ENCODE measurements at regions not wholly inside any gene's neighbourhood (a gene's known extent, or its start where the extent isn't known, plus 50 kb on each side); places are given as distances from the start of the nearest gene placed in this dataset.
A peak's percentile ranks its signal among the peaks of the same experiment; 100 is the strongest.

DNA sequence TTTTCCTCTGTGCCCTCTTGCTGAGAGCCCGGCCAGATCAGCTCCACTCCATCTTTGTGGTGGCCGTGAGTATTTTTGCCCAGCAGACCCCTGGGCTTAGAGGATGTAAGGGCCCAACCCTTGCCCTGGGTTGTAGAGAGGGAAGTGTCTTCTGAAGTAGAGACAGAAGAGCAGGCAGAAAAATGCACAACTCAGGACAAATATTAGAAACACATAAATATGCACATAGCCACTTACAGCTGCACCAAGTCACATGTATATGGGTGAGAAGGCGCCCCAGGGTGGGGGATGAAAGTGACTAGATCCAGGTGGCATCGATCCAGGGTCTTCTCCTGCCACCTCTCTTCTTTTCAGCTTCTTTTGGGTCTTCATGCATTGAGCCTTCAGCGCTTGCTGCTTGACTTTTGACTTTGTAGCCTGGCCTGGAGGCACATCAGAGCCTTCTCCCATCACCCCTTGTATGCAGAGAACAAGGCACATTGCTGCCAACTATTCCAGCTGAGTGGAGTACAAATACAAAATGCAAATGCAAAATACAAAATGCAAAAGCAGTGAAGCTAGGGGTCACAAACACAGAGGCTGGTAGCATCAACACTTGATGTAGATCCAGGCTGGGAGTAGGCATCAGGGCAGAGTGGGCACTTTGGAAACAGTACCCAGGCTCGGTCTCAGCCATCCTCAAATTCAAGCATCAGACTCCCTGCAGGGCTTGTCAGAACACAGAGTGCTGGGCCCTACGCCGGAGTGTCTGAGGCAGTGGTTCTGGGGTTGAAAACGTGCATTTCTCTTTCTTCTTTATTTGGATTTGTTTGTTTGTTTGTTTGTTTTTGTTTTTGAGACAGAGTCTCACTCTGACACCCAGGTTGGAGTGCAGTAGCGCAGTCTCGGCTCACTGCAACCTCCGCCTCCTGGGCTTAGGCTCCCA lies 133.0 kb downstream of the ASB7 start:
- DNase-seq (ENCODE audit: low spot score): no peak

DNA sequence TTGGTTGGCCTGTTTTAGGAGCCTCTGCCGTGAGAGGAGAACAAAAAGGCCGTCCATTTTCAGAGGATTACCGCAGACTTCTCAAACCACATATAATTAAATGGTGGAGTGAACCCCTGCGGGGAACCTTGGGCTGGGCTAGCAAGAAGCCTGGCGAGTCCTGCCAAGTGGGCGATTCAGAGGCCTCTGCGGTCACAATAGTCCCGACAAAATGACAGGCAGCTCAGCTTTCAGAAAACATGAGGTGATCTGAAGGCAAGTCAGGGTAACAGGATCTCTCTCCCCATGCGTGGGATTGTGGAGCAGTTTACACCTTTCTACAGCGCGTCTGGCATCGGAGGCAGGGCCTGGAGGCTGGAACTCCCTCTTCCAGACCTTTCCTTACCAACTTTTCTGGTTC lies 134.8 kb downstream of the ASB7 start:
- no peak for DNase-seq (ENCODE audit: low spot score)

DNA sequence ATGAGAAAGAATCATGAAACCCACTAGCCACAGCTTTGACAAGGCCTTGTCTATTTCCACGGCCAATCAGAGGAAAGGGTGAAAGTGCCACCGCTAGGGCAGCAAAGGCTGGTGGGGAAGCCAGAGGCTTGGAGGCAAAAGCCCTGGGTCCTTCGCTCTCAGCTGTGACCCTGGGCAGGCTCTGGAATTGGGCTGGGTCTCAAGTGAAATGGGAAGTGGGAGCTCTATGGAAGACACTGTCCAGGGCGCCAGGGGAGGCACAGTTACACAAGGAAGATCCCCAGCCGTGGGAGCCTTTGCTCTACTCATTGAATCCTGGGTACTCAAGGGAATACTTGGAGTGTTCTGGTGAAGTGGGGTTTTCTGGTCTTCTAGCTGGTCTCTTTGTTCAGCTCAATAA lies 136.2 kb downstream of the ASB7 start:
- DNase-seq (ENCODE audit: low spot score): no peak

DNA sequence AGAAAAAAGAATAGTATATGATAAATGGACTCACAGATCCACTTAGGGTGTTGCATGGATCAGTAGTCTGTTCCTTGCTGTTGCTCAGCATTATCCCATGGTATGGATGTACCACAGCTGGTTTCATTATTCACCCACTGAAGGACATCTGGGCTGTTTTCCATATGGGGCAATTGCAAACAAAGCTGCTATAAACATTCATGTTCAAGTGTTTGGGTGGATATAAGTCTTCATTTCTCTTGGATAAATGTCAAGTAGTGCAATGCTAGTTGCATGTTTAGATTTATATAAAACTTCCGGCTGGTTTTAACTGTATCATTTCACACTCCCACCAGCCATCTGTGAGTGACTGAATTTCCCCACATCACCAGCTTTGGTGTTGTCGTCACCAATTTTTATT lies 137.7 kb downstream of the ASB7 start:
- DNase-seq (ENCODE audit: low spot score): no peak

DNA sequence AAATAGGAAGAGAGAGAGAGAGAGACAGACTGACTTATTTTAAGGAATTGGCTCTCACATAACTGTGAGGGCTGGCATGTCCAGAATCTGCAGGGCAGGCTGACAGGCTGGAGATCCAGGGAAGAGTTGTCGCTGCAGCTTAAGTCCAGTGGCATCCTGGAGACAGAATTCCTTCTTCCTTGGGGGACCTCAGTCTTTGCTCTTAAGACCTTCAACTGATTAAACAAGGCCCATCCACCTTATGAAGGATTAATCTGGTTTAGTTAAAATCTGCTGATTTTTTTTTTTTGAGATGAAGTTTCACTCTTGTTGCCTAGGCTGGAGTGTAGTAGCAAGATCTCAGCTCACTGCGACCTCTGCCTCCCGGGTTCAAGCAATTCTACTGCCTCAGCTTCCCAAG lies 128.0 kb upstream of the ALDH1A3 start:
- no peak for DNase-seq (ENCODE audit: low spot score)

DNA sequence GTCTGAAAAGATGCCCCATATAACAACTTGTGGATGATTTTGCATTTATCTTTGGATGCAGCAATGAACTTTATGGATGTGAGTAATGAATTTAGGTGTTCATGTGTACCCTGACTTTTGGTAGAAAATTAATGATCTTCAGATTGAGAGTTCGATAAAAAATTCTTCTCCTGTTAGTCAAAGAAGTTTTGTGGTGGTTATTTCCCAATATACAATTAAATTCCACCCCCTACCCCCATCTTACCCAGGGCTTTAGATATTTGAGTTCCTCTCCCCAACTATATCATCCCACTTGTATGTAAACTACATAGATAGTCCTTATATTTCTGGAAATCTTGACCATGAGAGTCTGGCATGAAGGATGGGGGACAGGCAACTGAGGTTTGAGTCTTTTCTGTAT lies 126.1 kb upstream of the ALDH1A3 start:
- no peak for DNase-seq (ENCODE audit: low spot score)

DNA sequence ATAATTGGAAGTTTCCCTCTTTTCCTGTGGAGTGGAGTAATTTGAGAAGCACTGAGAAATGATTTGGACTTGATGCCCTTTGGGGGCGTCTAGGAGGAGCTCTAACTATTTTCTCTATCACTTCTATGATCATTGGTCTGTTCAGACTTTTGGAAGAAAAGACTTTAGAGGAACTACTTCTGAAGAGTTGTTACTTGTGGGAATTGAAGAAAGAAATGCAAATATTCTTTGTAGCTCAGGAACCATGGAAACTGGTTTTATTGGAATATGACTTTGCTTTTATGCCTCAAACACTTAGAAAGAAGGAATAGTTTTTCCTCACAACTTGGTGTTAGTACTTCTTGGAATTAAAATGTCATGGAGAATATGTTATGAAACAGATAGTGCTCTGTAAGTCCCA lies 122.0 kb upstream of the ALDH1A3 start:
- no peak for DNase-seq (ENCODE audit: low spot score)

DNA sequence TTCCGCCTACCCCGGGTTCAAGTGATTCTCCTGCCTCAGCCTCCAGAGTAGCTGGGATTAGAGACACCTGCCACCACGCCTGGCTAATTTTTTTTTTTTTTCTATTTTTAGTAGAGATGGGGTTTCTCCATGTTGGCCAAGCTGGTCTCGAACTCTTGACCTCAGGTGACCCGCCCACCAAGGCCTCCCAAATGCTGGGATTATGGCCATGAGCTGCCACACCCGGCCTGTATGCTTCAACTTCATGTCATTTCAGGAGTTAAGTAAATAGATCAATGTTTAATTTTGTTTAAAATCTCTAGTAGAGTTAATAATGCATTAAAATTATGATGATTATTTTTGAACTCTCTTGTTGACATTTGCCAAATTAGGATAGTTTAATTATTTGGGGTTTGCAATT lies 121.1 kb upstream of the ALDH1A3 start:
- DNase-seq (ENCODE audit: low spot score): no peak

DNA sequence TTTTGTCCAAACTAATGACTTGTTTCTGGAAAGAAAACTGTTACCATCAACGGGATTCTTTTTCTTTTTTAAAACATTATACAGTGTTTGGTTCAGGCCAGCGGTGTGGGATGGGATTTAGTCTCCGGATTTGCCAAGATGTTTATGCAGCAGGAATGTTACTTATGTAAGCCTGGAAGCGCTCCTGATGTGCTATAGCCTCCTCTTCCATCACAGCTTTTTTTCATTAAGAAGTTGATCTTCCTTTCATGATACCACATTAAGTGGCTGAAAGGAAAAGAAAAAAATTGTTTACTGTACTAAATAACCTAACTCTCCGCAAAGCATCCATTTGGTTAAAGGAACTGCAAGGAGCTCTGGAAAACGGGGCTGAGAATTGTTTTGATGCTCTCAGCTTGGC lies 120.5 kb upstream of the ALDH1A3 start:
- peak; percentile 83 for DNase-seq (ENCODE audit: low spot score)

DNA sequence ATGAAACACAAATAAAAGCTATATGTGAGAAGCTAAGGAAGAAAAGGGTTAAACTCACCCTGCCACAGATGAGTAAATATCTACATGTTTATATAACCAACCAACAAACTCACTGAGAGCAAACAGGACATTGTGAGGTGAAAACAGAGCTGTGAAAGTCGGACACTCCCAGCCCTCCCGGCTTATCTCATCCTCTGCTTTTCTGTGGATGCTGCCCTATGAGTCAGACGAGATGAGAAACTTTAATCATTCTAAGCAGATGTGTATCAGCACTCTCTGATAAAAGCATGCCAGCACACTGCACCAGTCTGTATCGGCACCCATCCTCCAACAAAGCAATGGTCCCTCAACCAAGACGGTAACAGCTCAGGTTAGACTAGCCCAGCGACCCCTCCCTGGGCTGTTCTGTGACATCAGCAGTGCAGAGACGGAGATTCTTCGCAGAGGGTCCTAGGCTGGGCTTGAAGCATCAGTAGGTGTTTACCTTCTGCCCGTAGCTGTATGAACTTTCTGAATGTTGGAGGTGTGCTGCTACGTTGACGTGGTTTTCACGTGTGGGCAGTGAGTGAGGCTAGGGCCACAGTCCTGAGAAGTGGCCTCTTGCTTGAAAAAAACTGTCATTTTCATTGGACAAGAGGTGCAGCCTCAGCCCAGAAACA lies 119.8 kb upstream of the ALDH1A3 start:
- DNase-seq (ENCODE audit: low spot score): peak; percentile 83

DNA sequence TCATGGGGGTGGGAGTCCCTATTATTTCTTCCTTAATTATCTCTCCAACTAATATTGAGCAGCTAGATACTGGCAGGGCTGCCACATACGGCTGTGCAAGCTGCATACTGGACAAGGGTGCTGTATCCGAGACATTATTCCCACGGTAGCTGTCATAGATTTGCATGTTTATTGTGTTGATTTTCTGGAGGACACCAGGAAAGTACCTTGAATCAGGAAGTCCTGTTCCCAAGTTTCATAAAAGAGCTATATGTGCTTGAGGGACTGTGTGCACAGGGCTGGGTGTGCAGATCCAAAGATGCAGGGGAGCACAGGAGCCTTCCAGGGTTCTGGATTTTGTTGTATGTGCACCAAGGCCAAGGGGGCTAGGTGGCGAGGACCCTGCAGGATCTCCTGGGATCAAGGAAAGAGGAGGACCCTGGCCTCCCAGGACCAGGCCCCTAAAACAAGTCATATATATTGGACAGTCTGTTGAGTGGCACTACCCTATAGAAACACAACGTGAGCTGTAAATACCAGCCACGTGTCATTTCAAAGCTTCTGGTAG lies 119.2 kb upstream of the ALDH1A3 start:
- DNase-seq (ENCODE audit: low spot score): no peak

DNA sequence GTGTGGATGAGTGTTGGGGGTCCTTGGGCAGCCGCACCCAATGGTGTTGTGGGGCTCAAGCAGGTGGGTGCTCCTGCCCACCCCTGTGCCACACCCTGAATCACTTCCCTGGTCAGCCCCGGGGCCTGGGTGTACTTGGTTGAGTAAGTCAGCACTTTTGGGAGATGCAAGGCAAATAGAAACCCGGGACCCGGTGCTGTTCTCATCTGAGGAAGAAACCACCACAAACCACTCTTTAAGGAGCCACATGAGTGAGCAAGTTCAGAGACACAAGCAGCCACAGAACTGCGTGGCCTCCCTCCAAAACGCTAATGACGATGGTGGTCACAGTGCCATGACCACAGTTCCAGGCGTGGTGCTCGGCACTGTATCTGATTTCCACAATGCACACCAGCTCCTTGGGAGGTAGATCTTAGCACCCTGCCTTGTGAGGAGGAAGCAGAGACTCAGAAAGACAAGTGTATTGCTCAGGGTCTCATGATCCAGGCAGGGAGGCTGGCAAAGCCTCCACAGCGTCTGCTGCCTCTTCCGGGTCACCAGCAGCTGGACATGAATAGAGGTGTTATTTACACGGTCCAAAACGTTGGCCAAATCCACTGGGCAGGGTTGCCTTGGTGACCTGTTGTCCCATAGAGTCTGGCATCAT lies 118.2 kb upstream of the ALDH1A3 start:
- DNase-seq (ENCODE audit: low spot score): no peak

DNA sequence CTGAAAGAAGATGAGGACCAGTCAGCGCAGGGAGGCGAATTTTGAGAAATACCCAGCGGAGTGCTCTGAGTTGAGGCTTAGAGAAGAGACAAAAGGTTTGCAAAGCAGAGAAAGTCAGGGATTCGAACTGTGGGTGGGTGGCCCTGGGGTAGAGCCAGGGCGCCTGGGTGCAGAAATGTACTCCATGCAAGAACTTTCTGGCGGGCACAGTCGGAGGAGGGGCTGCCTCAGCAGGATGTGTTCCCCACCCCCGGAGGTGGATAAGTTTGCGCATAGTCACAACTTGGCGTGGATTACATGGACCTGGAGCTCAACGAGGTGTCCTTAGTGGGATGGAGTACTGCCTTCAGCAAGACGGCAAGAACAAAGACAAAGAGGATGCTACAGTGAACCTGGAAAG lies 117.3 kb upstream of the ALDH1A3 start:
- peak; percentile 1 for DNase-seq (ENCODE audit: low spot score)

DNA sequence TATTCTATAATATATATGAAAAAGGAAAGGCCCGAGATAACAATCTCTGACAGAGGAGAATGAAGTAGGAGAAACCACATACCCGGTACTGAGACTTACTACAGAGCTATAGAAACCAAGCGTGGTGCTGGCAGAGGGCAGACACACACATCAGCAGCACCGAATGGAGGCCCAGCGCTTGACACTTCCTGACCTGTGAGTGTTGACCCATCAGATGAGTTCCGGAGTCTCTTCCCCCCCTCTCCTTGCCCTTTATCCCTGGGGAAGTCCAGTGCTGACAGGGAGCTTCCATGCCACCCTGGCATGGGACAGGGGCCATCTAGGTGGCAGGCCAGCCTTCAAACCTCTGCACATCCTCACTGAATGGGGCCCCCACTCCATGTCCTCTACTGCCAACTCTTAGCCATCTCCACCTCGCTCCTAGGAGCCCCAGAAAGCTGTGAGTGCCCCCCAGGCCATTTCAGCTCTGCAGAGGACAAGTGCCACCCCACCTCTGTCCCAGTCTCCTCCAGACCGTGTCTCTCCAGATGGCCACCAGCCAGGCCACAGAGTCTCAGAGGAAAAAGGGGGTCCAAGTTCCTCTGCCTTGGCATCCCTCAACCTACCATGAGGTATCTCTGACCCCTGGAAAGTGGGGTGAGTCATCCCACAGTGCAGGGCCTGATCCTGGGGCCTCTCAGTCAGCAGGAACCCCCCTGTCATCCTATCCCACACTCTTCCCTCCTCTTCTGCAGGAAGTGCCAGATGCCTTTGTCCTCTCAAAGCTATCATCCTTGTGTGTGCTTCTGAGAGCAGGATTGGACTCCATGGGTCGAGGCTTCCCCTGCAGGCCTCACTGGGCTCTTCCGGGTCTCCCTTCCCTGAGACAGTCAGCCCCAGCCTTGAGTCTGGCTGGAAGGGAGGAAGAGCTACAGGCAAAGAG lies 116.5 kb upstream of the ALDH1A3 start:
- peak; percentile 8 for DNase-seq (ENCODE audit: low spot score)

DNA sequence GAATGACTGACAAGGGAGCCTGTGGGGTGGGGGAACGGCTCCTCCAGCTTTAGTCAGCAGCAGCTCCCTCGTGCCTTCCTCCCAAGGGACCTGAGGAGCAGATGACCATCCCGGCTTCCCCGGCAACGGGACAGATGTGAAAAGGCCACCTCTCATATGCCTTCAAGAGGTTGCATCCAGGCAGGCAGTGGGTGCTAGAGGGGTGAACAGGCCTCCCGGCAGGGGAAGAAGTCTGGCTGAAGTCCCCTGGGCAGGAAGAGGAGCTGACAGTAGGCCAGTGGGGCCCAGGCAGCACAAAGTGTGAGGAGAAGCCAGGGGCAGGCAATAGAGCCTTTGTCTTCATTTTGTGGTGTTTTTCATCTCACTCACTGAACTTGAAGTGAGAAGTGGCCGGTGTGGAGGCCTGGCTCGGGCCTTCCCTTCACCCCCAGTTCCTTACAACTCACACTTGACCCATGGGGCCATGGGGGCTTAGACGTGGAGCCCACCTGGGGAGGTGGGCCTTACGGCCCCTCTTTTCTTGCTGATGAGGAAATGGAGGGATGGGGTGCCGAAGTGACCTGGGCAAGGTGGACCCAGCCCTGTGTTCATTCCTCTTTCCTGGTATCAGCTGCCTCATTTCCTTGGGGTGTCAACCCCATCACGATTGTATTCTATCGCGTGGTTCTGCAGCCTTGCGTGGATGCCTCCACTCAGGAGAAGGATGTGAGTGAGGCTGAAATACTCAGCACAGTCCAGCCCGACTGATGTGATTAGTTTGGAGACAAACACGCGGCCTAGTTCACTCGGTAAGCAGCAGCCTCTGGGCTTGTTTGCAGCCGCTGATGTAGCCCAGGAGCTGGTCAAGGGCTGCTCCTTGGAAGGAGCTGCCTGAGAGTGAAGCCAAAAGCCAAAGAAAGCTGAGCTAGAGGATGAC lies 115.5 kb upstream of the ALDH1A3 start:
- DNase-seq (ENCODE audit: low spot score): peak; percentile 9

DNA sequence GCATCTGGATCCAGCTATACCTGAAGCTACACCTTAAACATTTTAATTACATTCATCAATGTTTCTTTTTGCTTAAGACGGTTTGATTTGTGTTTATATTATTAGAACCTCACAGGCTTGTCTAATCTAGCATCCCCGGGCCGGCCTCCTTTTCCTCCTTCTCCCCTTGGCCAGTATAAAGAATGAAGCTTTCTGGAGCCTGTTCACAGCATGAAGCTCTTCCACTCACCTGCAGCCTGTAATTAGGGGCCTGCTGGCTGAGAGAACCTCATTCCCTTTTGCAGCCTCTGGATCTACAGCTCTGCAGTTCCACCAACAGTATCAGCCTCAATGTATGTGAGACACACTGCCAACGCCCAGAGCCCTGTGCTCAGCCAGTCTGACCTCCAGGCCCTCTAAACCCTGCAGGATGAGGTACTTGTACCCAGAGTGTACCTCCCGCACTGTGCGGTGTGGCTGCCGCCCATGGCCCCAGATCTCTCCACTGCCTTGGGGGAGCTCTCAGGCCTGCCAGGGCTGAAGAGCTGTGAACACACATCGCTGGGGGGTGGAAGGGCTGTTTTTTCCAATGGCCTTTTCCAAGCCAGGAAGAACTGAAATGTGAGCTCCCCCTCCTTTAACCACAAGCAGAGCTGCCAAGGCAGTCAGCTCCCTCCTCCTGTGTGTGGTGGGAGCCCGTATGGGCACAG lies 114.7 kb upstream of the ALDH1A3 start:
- peak; percentile 72 for DNase-seq (ENCODE audit: low spot score)

DNA sequence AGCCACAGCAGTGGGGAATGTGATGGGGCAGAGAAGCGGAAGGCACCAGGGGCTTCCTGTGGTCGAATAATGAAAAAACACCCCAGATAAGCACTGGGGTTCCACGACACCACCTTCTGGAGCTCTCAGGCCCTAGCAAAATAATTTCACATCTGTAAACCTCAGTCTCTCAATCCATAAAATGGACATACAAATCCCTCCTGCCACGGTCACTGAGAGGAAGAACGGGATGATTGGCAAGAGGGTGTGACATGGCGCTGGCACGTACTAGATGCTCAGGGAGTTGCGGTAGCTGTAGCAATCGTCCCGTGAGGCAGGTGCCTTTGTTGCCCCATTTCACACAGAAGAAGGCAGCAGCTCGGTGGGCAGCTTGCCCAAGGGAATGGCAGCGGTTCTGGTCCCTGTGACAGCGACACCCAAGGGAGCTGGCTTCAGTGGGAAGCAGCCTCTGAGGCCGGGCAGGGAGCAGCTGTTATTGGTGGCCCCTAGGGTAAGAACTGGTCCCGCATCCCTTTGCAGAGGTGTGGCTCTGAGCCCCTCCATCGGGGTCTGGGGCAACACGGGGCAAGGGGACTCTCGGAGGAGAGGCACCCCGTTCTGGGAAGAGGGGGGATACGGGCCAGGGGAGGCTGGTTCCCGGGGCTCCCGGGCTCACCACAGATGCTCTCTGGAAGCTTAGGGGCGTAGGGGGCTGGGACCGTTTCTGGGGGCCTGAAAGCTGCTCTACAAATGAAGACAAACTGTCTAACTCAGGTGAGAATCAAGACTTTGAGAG lies 114.0 kb upstream of the ALDH1A3 start:
- peak; percentile 2 for DNase-seq (ENCODE audit: low spot score)

DNA sequence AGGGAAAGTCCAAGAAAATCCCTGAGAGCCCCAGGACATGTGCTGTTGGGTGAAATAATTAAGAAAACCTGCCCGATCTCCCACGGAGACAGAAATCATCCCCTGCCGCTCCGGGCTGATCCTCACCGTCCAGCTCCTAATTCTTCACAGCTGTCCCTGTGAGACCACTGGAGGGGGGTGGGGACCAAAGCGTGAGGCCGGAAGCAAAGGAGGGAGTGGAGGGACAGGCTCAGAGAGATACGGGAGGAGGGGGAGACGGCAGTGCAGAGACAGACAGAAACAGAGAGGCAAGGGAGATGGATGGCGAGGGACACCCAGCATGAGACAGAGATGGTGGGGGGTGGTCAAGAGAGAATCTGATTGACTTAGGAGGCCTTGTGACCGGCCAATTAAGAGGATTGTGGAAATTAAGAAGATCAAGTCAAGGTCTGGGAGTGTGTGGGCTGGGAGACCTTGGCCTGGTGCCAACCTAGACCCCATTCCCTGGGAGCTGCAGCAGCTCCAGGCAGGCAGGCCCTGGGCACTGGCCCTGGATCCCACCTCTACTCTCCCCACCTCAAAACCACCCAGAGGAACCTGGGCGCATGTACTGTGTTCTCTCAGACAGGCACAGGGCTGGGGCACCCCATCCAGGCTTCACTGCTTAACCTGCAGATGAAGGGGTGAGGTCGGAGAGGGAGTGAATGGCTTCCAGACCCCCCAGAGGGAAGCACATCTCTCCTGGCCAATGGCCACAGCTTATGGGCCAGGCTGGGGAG lies 113.2 kb upstream of the ALDH1A3 start:
- DNase-seq (ENCODE audit: low spot score): peak; percentile 30

All from GM03348 (cell line).